ENCODE measurements at regions not wholly inside any gene's neighbourhood (a gene's known extent, or its start where the extent isn't known, plus 50 kb on each side); places are given as distances from the start of the nearest gene placed in this dataset.

GRCh38 chr9:17962747-17963146 is 383.9 kb downstream of the SH3GL2 start:
- H3K27me3 ChIP-seq (ENCODE audit: control insufficient read depth in 1 of 2, insufficient read depth in 1 of 2, low read length in 2 of 2): peaks cover under 1 to 2% of the 10 kb centered on the region in 2 experiments
- H2BK120ac ChIP-seq (ENCODE audit: low read depth, low read length): no peak overlapping the region
- H2BK5ac ChIP-seq (ENCODE audit: low read depth, low read length, poor library complexity, severe bottlenecking): no peak overlapping the region
- H3K18ac ChIP-seq (ENCODE audit: low read depth in 1 of 2, low read length in 2 of 2): no peak overlapping the region
- H2BK12ac ChIP-seq (ENCODE audit: low read length in 2 of 2): no peak overlapping the region
- no peak for DNase-seq
- no peak overlapping the region for H2BK15ac ChIP-seq (ENCODE audit: low read depth, poor library complexity, severe bottlenecking)
- no peak overlapping the region for H2AFZ ChIP-seq (ENCODE audit: low read depth, low read length)
- 60% methylated on average over 3 of the region's 3 CpGs for WGBS
- no peaks in the 10 kb centered on the region for H3K36me3 ChIP-seq (ENCODE audit: control insufficient read depth in 1 of 2, insufficient read depth in 2 of 2, low read depth in 1 of 2, low read length in 2 of 2)
- no peak overlapping the region for H2AK5ac ChIP-seq (ENCODE audit: low read length, severe bottlenecking)
- no peak overlapping the region for H3K23ac ChIP-seq (ENCODE audit: low read length in 2 of 2)
- no peak overlapping the region for H3K4me3 ChIP-seq (ENCODE audit: insufficient read depth in 1 of 2, low read depth in 1 of 2, low read length in 2 of 2)
- no peaks in the 10 kb centered on the region for H3K79me1 ChIP-seq (replicated peaks; ENCODE audit: low read length, poor library complexity, severe bottlenecking)
- H3K9ac ChIP-seq (ENCODE audit: low read length): no peak overlapping the region
- H4K8ac ChIP-seq (ENCODE audit: low read length): no peak overlapping the region
- no peaks in the 10 kb centered on the region for H3K9me3 ChIP-seq (ENCODE audit: control insufficient read depth, low read length)
- no peak overlapping the region for H3K14ac ChIP-seq (ENCODE audit: low read length in 2 of 2)
- H3K4me2 ChIP-seq (ENCODE audit: low read length, poor library complexity, severe bottlenecking): no peak overlapping the region
- H3K4ac ChIP-seq (ENCODE audit: low read depth in 1 of 2, low read length in 2 of 2): no peak overlapping the region
- no peaks in the 10 kb centered on the region for H3K4me1 ChIP-seq (ENCODE audit: control insufficient read depth, insufficient read depth, low read depth, low read length)
- no peak overlapping the region for H3K27ac ChIP-seq (ENCODE audit: low read length, poor library complexity, severe bottlenecking)
- no peak overlapping the region for H4K91ac ChIP-seq (ENCODE audit: low read length)

GRCh38 chr9:17963498-17963897 is 384.6 kb downstream of the SH3GL2 start:
- H3K36me3 ChIP-seq (ENCODE audit: control insufficient read depth in 1 of 2, insufficient read depth in 2 of 2, low read depth in 1 of 2, low read length in 2 of 2): no peaks in the 10 kb centered on the region
- H3K14ac ChIP-seq (ENCODE audit: low read length in 2 of 2): no peak overlapping the region
- no peak for DNase-seq
- H3K4me2 ChIP-seq (ENCODE audit: low read length, poor library complexity, severe bottlenecking): no peak overlapping the region
- H3K9me3 ChIP-seq (ENCODE audit: control insufficient read depth, low read length): no peaks in the 10 kb centered on the region
- H3K4ac ChIP-seq (ENCODE audit: low read depth in 1 of 2, low read length in 2 of 2): no peak overlapping the region
- no peaks in the 10 kb centered on the region for H3K27me3 ChIP-seq (ENCODE audit: control insufficient read depth in 1 of 2, insufficient read depth in 1 of 2, low read length in 2 of 2)
- H2AFZ ChIP-seq (ENCODE audit: low read depth, low read length): no peak overlapping the region
- H2BK12ac ChIP-seq (ENCODE audit: low read length in 2 of 2): no peak overlapping the region
- WGBS: 73% methylated on average over 5 of the region's 5 CpGs
- no peak overlapping the region for H3K18ac ChIP-seq (ENCODE audit: low read depth in 1 of 2, low read length in 2 of 2)
- H3K9ac ChIP-seq (ENCODE audit: low read length): no peak overlapping the region
- H4K91ac ChIP-seq (ENCODE audit: low read length): no peak overlapping the region
- no peak overlapping the region for H2BK5ac ChIP-seq (ENCODE audit: low read depth, low read length, poor library complexity, severe bottlenecking)
- no peak overlapping the region for H3K27ac ChIP-seq (ENCODE audit: low read length, poor library complexity, severe bottlenecking)
- no peak overlapping the region for H3K4me3 ChIP-seq (ENCODE audit: insufficient read depth in 1 of 2, low read depth in 1 of 2, low read length in 2 of 2)
- H2BK120ac ChIP-seq (ENCODE audit: low read depth, low read length): no peak overlapping the region
- H3K79me1 ChIP-seq (replicated peaks; ENCODE audit: low read length, poor library complexity, severe bottlenecking): no peaks in the 10 kb centered on the region
- no peak overlapping the region for H2BK15ac ChIP-seq (ENCODE audit: low read depth, poor library complexity, severe bottlenecking)
- H3K4me1 ChIP-seq (ENCODE audit: control insufficient read depth, insufficient read depth, low read depth, low read length): no peaks in the 10 kb centered on the region
- no peak overlapping the region for H2AK5ac ChIP-seq (ENCODE audit: low read length, severe bottlenecking)
- no peak overlapping the region for H4K8ac ChIP-seq (ENCODE audit: low read length)
- no peak overlapping the region for H3K23ac ChIP-seq (ENCODE audit: low read length in 2 of 2)

- H2BK12ac ChIP-seq (ENCODE audit: low read length in 2 of 2): no peak overlapping the region
- no peaks in the 10 kb centered on the region for H3K9me3 ChIP-seq (ENCODE audit: control insufficient read depth, low read length)
- no peak overlapping the region for H3K27ac ChIP-seq (ENCODE audit: low read length, poor library complexity, severe bottlenecking)
- H3K14ac ChIP-seq (ENCODE audit: low read length in 2 of 2): no peak overlapping the region
- WGBS: 5% methylated on average over 2 of the region's 3 CpGs
- H2BK5ac ChIP-seq (ENCODE audit: low read depth, low read length, poor library complexity, severe bottlenecking): no peak overlapping the region
- H3K9ac ChIP-seq (ENCODE audit: low read length): no peak overlapping the region
- no peaks in the 10 kb centered on the region for H3K36me3 ChIP-seq (ENCODE audit: control insufficient read depth in 1 of 2, insufficient read depth in 2 of 2, low read depth in 1 of 2, low read length in 2 of 2)
- no peaks in the 10 kb centered on the region for H3K4me1 ChIP-seq (ENCODE audit: control insufficient read depth, insufficient read depth, low read depth, low read length)
- H3K23ac ChIP-seq (ENCODE audit: low read length in 2 of 2): no peak overlapping the region
- H3K4me3 ChIP-seq (ENCODE audit: insufficient read depth in 1 of 2, low read depth in 1 of 2, low read length in 2 of 2): no peak overlapping the region
- no peak overlapping the region for H4K91ac ChIP-seq (ENCODE audit: low read length)
- no peak overlapping the region for H2AFZ ChIP-seq (ENCODE audit: low read depth, low read length)
- no peak overlapping the region for H4K8ac ChIP-seq (ENCODE audit: low read length)
- no peaks in the 10 kb centered on the region for H3K27me3 ChIP-seq (ENCODE audit: control insufficient read depth in 1 of 2, insufficient read depth in 1 of 2, low read length in 2 of 2)
- no peak overlapping the region for H2BK15ac ChIP-seq (ENCODE audit: low read depth, poor library complexity, severe bottlenecking)
- H3K18ac ChIP-seq (ENCODE audit: low read depth in 1 of 2, low read length in 2 of 2): no peak overlapping the region
- H2AK5ac ChIP-seq (ENCODE audit: low read length, severe bottlenecking): no peak overlapping the region
- no peak overlapping the region for H3K4ac ChIP-seq (ENCODE audit: low read depth in 1 of 2, low read length in 2 of 2)
- no peak for DNase-seq
- no peak overlapping the region for H2BK120ac ChIP-seq (ENCODE audit: low read depth, low read length)
- H3K4me2 ChIP-seq (ENCODE audit: low read length, poor library complexity, severe bottlenecking): no peak overlapping the region
- no peaks in the 10 kb centered on the region for H3K79me1 ChIP-seq (replicated peaks; ENCODE audit: low read length, poor library complexity, severe bottlenecking)
Measured at GRCh38 chr9:17967731-17968130, 388.9 kb downstream of the SH3GL2 start.

- no peak overlapping the region for H3K9ac ChIP-seq (ENCODE audit: low read length)
- H4K8ac ChIP-seq (ENCODE audit: low read length): no peak overlapping the region
- H4K91ac ChIP-seq (ENCODE audit: low read length): no peak overlapping the region
- H3K27ac ChIP-seq (ENCODE audit: low read length, poor library complexity, severe bottlenecking): no peak overlapping the region
- H2BK12ac ChIP-seq (ENCODE audit: low read length in 2 of 2): no peak overlapping the region
- H2BK15ac ChIP-seq (ENCODE audit: low read depth, poor library complexity, severe bottlenecking): no peak overlapping the region
- H2AFZ ChIP-seq (ENCODE audit: low read depth, low read length): no peak overlapping the region
- H3K4me2 ChIP-seq (ENCODE audit: low read length, poor library complexity, severe bottlenecking): no peak overlapping the region
- WGBS: no CpG with 5 or more reads among the region's 1 CpG
- H2BK120ac ChIP-seq (ENCODE audit: low read depth, low read length): no peak overlapping the region
- no peak overlapping the region for H3K18ac ChIP-seq (ENCODE audit: low read depth in 1 of 2, low read length in 2 of 2)
- no peak overlapping the region for H2BK5ac ChIP-seq (ENCODE audit: low read depth, low read length, poor library complexity, severe bottlenecking)
- no peak for DNase-seq
- H2AK5ac ChIP-seq (ENCODE audit: low read length, severe bottlenecking): no peak overlapping the region
- H3K4ac ChIP-seq (ENCODE audit: low read depth in 1 of 2, low read length in 2 of 2): no peak overlapping the region
- no peaks in the 10 kb centered on the region for H3K9me3 ChIP-seq (ENCODE audit: control insufficient read depth, low read length)
- H3K79me1 ChIP-seq (replicated peaks; ENCODE audit: low read length, poor library complexity, severe bottlenecking): no peaks in the 10 kb centered on the region
- no peaks in the 10 kb centered on the region for H3K27me3 ChIP-seq (ENCODE audit: control insufficient read depth in 1 of 2, insufficient read depth in 1 of 2, low read length in 2 of 2)
- no peak overlapping the region for H3K14ac ChIP-seq (ENCODE audit: low read length in 2 of 2)
- H3K4me3 ChIP-seq (ENCODE audit: insufficient read depth in 1 of 2, low read depth in 1 of 2, low read length in 2 of 2): no peak overlapping the region
- H3K4me1 ChIP-seq (ENCODE audit: control insufficient read depth, insufficient read depth, low read depth, low read length): no peaks in the 10 kb centered on the region
- no peaks in the 10 kb centered on the region for H3K36me3 ChIP-seq (ENCODE audit: control insufficient read depth in 1 of 2, insufficient read depth in 2 of 2, low read depth in 1 of 2, low read length in 2 of 2)
- H3K23ac ChIP-seq (ENCODE audit: low read length in 2 of 2): no peak overlapping the region
Measured at GRCh38 chr9:17969232-17969631, 390.4 kb downstream of the SH3GL2 start.
